Gastroesophageal sphincter (tissue), 4 donors: ENCODE measurements at regions not wholly inside any gene's neighbourhood (a gene's known extent, or its start where the extent isn't known, plus 50 kb on each side); places are given as distances from the start of the nearest gene placed in this dataset.

Experiments used
- ATAC-seq: fragments of 150-250 bp; one replicate; pipeline ENCODE4 v1.9.1; 2016; ENCODE audit warnings: mild to moderate bottlenecking, moderate library complexity
- H3K27ac ChIP-seq, 4 donors: fragments of 200-600 bp; sonication (generic) in 3 of 4; 1 replicate in 3 of 4; 2 replicates in 1 of 4; pipeline ENCODE4 v1.5.1; 2016 to 2019
- H3K27me3 ChIP-seq: fragments of 200-600 bp; sonication (generic); one replicate; pipeline ENCODE4 v1.5.1; 2019
- H3K36me3 ChIP-seq, 2 donors: fragments of 200-600 bp; sonication (generic); one replicate each; pipeline ENCODE4 v1.5.1; 2019; ENCODE audit warnings: control low read depth in 1 of 2
- H3K4me1 ChIP-seq, 3 donors: fragments of 200-600 bp; sonication (generic); 1 replicate in 2 of 3; 2 replicates in 1 of 3; pipeline ENCODE4 v1.5.1; 2016 to 2019; ENCODE audit warnings: control low read depth in 2 of 3
- H3K4me3 ChIP-seq, 2 donors: fragments of 200-600 bp; sonication (generic); one replicate each; pipeline ENCODE4 v1.5.1; 2019; ENCODE audit warnings: mild to moderate bottlenecking in 1 of 2, moderate library complexity in 1 of 2
- H3K9me3 ChIP-seq, 3 donors: fragments of 200-600 bp; sonication (generic); one replicate each; pipeline ENCODE4 v1.5.1; 2017 to 2019; ENCODE audit warnings: control low read depth in 2 of 3
- EP300 ChIP-seq: sonication (generic); formaldehyde crosslinking; IDR thresholded peaks from one replicate; pipeline ENCODE4 v1.6.1; 2017; ENCODE audit warnings: antibody characterized with exemption, mild to moderate bottlenecking
- POLR2A ChIP-seq, 2 donors: fragments of 450-650 bp; IDR thresholded peaks; one replicate each; pipeline ENCODE4 v1.6.1; 2017; ENCODE audit warnings: antibody characterized with exemption in 2 of 2, mild to moderate bottlenecking in 2 of 2, moderate library complexity in 1 of 2
- POLR2AphosphoS5 ChIP-seq: sonication (generic); formaldehyde crosslinking; IDR thresholded peaks from one replicate; pipeline ENCODE4 v1.6.1; 2017; ENCODE audit warnings: antibody characterized with exemption
- WGBS, 2 donors: methylation state at CpG; one replicate each; pipeline ENCODE4 v1.1.5; 2018; ENCODE audit warnings: low coverage in 1 of 2; 5-methylcytosine and 5-hydroxymethylcytosine counted together
- TF ChIP-seq, protein P1 (sequence below), 4 experiments: fragments of 200-600 bp in 2 of 4; fragments of 450-650 bp in 2 of 4; sonication (generic) in 1 of 4; IDR thresholded peaks; one replicate each; pipeline ENCODE4 v1.5.1; 2017 to 2019; ENCODE audit warnings: antibody characterized with exemption in 4 of 4, mild to moderate bottlenecking in 2 of 4, moderate library complexity in 2 of 4

DNA sequence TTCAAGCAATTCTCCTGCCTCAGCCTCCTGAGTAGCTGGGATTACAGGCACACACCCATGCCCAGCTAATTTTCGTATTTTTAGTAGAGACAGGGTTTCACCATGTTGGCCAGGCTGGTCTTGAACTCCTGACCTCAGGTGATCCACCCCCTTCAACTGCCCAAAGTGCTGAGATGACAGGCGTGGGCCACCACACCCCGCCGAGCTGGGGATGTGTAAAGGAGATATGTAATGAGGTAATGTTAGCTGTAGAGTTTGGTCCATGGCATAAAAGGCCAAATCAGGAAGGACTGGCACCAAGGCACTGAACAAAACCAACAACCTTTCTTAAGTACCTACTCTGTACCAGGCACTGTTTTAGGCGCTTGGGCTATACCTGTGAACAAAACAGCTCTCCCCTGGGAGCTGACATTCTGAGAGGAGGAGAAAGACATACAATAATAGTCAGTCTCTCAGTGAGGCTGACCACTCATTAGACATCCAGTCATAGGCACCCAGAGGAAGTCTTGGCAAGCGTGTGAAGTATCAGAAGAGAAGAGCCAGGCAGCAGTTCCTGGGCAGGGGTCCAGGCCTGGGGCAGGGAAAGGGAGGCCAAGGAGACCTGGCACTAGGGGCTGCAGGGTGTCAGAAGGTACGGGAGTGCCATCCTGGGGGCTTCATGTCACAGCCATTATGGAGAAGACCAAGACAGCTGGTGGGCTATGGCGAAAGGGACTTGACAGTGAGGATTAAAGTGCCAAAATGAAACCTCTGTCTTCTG lies 164.8 kb upstream of the DTNBP1 start:
- 83 to 90% methylated on average over 3 to 5 of the region's 8 CpGs for WGBS, 2 donors
- H3K27ac ChIP-seq = no peak overlapping the region
- TF ChIP-seq EP300 (no peak), POLR2A (IDR thresholded peaks at IDR 0.05) (no peak), POLR2AphosphoS5 (no peak)
- TF ChIP-seq, protein P1, sequence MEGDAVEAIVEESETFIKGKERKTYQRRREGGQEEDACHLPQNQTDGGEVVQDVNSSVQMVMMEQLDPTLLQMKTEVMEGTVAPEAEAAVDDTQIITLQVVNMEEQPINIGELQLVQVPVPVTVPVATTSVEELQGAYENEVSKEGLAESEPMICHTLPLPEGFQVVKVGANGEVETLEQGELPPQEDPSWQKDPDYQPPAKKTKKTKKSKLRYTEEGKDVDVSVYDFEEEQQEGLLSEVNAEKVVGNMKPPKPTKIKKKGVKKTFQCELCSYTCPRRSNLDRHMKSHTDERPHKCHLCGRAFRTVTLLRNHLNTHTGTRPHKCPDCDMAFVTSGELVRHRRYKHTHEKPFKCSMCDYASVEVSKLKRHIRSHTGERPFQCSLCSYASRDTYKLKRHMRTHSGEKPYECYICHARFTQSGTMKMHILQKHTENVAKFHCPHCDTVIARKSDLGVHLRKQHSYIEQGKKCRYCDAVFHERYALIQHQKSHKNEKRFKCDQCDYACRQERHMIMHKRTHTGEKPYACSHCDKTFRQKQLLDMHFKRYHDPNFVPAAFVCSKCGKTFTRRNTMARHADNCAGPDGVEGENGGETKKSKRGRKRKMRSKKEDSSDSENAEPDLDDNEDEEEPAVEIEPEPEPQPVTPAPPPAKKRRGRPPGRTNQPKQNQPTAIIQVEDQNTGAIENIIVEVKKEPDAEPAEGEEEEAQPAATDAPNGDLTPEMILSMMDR (IDR thresholded peaks at IDR 0.05) = no peak
- no peaks in the 10 kb centered on the region for H3K36me3 ChIP-seq
- H3K4me1 ChIP-seq = no peaks in the 10 kb centered on the region
- H3K4me3 ChIP-seq = no peak overlapping the region
- no peaks in the 10 kb centered on the region for H3K27me3 ChIP-seq
- no peaks in the 10 kb centered on the region for H3K9me3 ChIP-seq
- no peak for ATAC-seq

GRCh38 chr6:15826814-15827318 lies 164.0 kb upstream of the DTNBP1 start:
- no peak for ATAC-seq
- no peak overlapping the region for H3K27ac ChIP-seq
- 75 to 90% methylated on average over 1 of the region's 5 CpGs for WGBS, 2 donors

GRCh38 chr6:15825332-15825930 lies 162.6 kb upstream of the DTNBP1 start:
- no peak for ATAC-seq
- H3K27ac ChIP-seq = no peak overlapping the region
- peaks cover 6% of the 10 kb centered on the region for H3K27me3 ChIP-seq
- H3K4me1 ChIP-seq = no peaks in the 10 kb centered on the region
- no peaks in the 10 kb centered on the region for H3K36me3 ChIP-seq
- WGBS, 2 donors = 69 to 82% methylated on average over 2 to 8 of the region's 8 CpGs
- H3K4me3 ChIP-seq = no peak overlapping the region
- no peaks in the 10 kb centered on the region for H3K9me3 ChIP-seq
- TF ChIP-seq EP300 (no peak), POLR2AphosphoS5 (no peak), POLR2A (IDR thresholded peaks at IDR 0.05) (no peak)
- TF ChIP-seq, protein P1 (IDR thresholded peaks at IDR 0.05) = no peak

More at GRCh38 chr6:15826814-15827318, 164.0 kb upstream of the DTNBP1 start:
- H3K4me3 ChIP-seq = no peak overlapping the region
- no peaks in the 10 kb centered on the region for H3K9me3 ChIP-seq
- no peaks in the 10 kb centered on the region for H3K27me3 ChIP-seq
- no peaks in the 10 kb centered on the region for H3K36me3 ChIP-seq
- H3K4me1 ChIP-seq = no peaks in the 10 kb centered on the region
- TF ChIP-seq POLR2A (IDR thresholded peaks at IDR 0.05) (no peak), EP300 (no peak), POLR2AphosphoS5 (no peak)
- TF ChIP-seq, protein P1 (IDR thresholded peaks at IDR 0.05) = no peak

DNA sequence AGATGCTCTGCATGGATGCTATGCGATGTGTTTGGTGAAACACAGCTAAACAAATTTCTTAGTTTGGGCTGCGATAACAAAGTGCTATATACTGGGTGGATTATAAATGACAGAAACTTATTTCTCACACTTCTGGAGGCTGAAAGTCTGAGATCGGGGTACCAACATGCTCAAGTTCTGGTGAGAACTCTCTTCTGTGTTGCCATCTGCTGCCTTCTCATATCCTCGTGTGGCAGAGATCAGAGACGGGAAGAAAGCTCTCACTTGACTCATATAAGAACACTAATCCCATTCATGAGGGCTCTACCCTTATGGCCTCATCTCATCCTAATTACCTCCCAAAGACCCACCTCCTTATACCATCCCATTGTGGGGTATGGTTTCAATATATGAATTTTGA lies 162.0 kb upstream of the DTNBP1 start:
- no peaks in the 10 kb centered on the region for H3K9me3 ChIP-seq
- no peak for ATAC-seq

More for the DNA sequence above, 162.0 kb upstream of the DTNBP1 start:
- Histone ChIP-seq H3K36me3 (no peaks in the 10 kb centered on the region), H3K4me3 (no peak overlapping the region), H3K4me1 (no peaks in the 10 kb centered on the region), H3K27me3 (peaks cover 11% of the 10 kb centered on the region), H3K27ac (no peak overlapping the region)
- TF ChIP-seq POLR2AphosphoS5 (no peak), POLR2A (IDR thresholded peaks at IDR 0.05) (no peak), EP300 (no peak)
- TF ChIP-seq, protein P1 (IDR thresholded peaks at IDR 0.05) = no peak
- 82 to 93% methylated on average over 2 to 5 of the region's 5 CpGs for WGBS, 2 donors
